Neural cell (in vitro differentiated cells): ENCODE measurements at regions not wholly inside any gene's neighbourhood (a gene's known extent, or its start where the extent isn't known, plus 50 kb on each side); places are given as distances from the start of the nearest gene placed in this dataset.

Experiments
- H2AFZ ChIP-seq: fragments of 200-600, 300-800 bp; sonication (generic), shearing (Covaris generic); 2 replicates; pipeline ENCODE4 v1.6.0; 2014; ENCODE audit warnings: low read depth, mild to moderate bottlenecking, antibody characterized with exemption, low read length, moderate library complexity
- H3F3A ChIP-seq: fragments of 200-600 bp; shearing (Covaris generic); 2 replicates; pipeline ENCODE4 v1.6.1; 2016; ENCODE audit warnings: mild to moderate bottlenecking, moderate library complexity, mixed read lengths, antibody characterized with exemption, low read length; ENCODE audit not compliant: insufficient read depth, poor library complexity, severe bottlenecking
- H3K27ac ChIP-seq: fragments of 200-600, 300-800 bp; sonication (generic), shearing (Covaris generic); 2 replicates; pipeline ENCODE4 v1.5.1; 2014; ENCODE audit warnings: mild to moderate bottlenecking, low read length, moderate library complexity
- H3K27me3 ChIP-seq: fragments of 300-800, 200-600 bp; sonication (generic), shearing (Covaris generic); 2 replicates; pipeline ENCODE4 v1.6.0; 2014; ENCODE audit warnings: mild to moderate bottlenecking, low read depth, low read length, moderate library complexity; ENCODE audit not compliant: insufficient read depth
- H3K36me3 ChIP-seq: fragments of 300-800, 200-600 bp; sonication (generic), shearing (Covaris generic); 2 replicates; pipeline ENCODE4 v1.5.1; 2014; ENCODE audit warnings: mild to moderate bottlenecking, antibody characterized with exemption, low read length, moderate library complexity; ENCODE audit not compliant: insufficient read depth
- H3K4me2 ChIP-seq: fragments of 300-800, 200-600 bp; sonication (generic), shearing (Covaris generic); 2 replicates; pipeline ENCODE4 v1.6.0; 2014; ENCODE audit warnings: mild to moderate bottlenecking, low read length
- H3K4me3 ChIP-seq: fragments of 300-800, 200-600 bp; sonication (generic), shearing (Covaris generic); 2 replicates; pipeline ENCODE4 v1.5.1; 2014; ENCODE audit warnings: mild to moderate bottlenecking, low read length, moderate library complexity
- H3K79me2 ChIP-seq: fragments of 200-600 bp; shearing (Covaris generic); replicated peaks from 2 replicates; pipeline ENCODE4 v1.6.0; 2014; ENCODE audit warnings: mild to moderate bottlenecking, low read length, moderate library complexity; ENCODE audit not compliant: insufficient read depth
- H3K9ac ChIP-seq: fragments of 300-800, 200-600 bp; sonication (generic), shearing (Covaris generic); 2 replicates; pipeline ENCODE4 v1.6.1; 2016; ENCODE audit warnings: mild to moderate bottlenecking, low read length, mixed read lengths
- H3K9me2 ChIP-seq: fragments of 200-600 bp; shearing (Covaris generic); 2 replicates; pipeline ENCODE4 v1.6.1; 2016; ENCODE audit warnings: mild to moderate bottlenecking, low read length, mixed read lengths; ENCODE audit not compliant: insufficient read depth
- H3K9me3 ChIP-seq: fragments of 200-600, 300-800 bp; sonication (generic), shearing (Covaris generic); 2 replicates; pipeline ENCODE4 v1.6.1; 2016; ENCODE audit warnings: mild to moderate bottlenecking, mixed run types, low read length, moderate library complexity, mixed read lengths
- H4K20me1 ChIP-seq: fragments of 200-600 bp; shearing (Covaris generic); 2 replicates; pipeline ENCODE4 v1.6.1; 2016; ENCODE audit warnings: mild to moderate bottlenecking, mixed run types; ENCODE audit not compliant: insufficient read depth
- CTCF ChIP-seq: fragments of 450-650 bp; IDR thresholded peaks from 2 replicates; pipeline ENCODE4 v1.5.1; 2014; ENCODE audit warnings: antibody characterized with exemption, mild to moderate bottlenecking, moderate library complexity; ENCODE audit not compliant: poor library complexity, severe bottlenecking
- EP300 ChIP-seq: fragments of 450-650 bp; conservative IDR thresholded peaks from 2 replicates; pipeline ENCODE4 v1.6.1; 2014; ENCODE audit warnings: antibody characterized with exemption, mild to moderate bottlenecking, moderate library complexity; ENCODE audit not compliant: poor library complexity, severe bottlenecking
- MXI1 ChIP-seq: fragments of 450-650 bp; conservative IDR thresholded peaks from 2 replicates; pipeline ENCODE4 v1.6.1; 2014; ENCODE audit warnings: antibody characterized with exemption, mild to moderate bottlenecking; ENCODE audit not compliant: poor library complexity, severe bottlenecking
- POLR2AphosphoS5 ChIP-seq: IDR thresholded peaks from 2 replicates; pipeline ENCODE4 v1.6.1; 2012
- RAD21 ChIP-seq: fragments of 450-650 bp; conservative IDR thresholded peaks from 2 replicates; pipeline ENCODE4 v1.6.1; 2014; ENCODE audit warnings: antibody characterized with exemption, mild to moderate bottlenecking, moderate library complexity
- REST ChIP-seq: IDR thresholded peaks from 2 replicates; pipeline ENCODE4 v1.6.1; 2012; ENCODE audit warnings: borderline replicate concordance
- SMC3 ChIP-seq: fragments of 450-650 bp; conservative IDR thresholded peaks from 2 replicates; pipeline ENCODE4 v1.6.1; 2014; ENCODE audit warnings: antibody characterized with exemption, mild to moderate bottlenecking, moderate library complexity; ENCODE audit not compliant: poor library complexity
- TAF1 ChIP-seq: IDR thresholded peaks from 2 replicates; pipeline ENCODE4 v1.6.1; 2012; ENCODE audit warnings: low read depth

DNA sequence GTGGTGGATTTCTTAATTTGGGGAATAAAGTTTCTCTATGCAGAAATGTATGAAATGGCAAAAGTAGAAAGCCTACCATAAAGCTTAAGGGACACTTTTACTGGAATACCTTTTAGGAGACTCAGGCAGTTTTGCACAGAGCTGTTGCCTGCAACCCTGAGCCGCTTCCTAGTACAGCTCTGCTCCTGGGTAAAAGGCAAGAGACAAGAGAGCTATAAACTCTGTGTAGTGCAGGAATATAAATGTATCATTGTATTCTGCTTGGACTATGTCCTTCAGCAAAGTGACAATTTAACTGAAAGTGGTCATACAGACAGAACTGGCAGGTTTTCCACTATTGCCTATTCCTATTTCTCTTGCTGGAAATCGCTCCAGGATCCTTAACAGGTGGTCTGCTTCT lies 65.3 kb upstream of the MYOCD start:
- no peaks in the 10 kb centered on the region for H4K20me1 ChIP-seq

DNA sequence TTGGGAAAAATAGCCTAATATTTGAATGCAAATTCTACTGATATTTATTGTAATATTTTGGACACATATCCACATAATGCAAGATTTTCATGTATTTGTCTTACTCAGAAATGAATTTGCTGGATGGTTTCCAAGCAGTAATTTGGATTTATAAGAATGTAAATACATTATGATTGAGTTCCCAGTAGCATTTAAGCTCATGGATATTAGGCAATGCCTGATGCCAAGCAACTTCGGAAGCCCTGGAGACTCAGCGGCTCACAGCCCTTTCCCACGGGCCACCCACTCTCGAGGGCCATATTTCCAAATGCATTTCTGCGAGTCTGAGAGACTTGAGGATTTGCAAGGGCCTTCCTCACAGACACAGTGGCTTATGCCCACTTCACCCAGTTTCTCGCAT lies 62.1 kb upstream of the MYOCD start:
- H3K9ac ChIP-seq = no peak overlapping the region
- H3K9me3 ChIP-seq = no peaks in the 10 kb centered on the region
- H3K9me2 ChIP-seq = no peaks in the 10 kb centered on the region
- H3K27ac ChIP-seq = no peak overlapping the region
- no peaks in the 10 kb centered on the region for H4K20me1 ChIP-seq
- no peaks in the 10 kb centered on the region for H3K79me2 ChIP-seq
- H3F3A ChIP-seq = no peaks in the 10 kb centered on the region
- H3K27me3 ChIP-seq = no peaks in the 10 kb centered on the region
- no peak overlapping the region for H3K4me3 ChIP-seq
- no peak overlapping the region for H3K4me2 ChIP-seq
- H2AFZ ChIP-seq = no peak overlapping the region
- H3K36me3 ChIP-seq = no peaks in the 10 kb centered on the region
- TF ChIP-seq REST = no peak
- no peak for TF ChIP-seq CTCF
- TF ChIP-seq TAF1 = no peak
- TF ChIP-seq MXI1 = no peak
- no peak for TF ChIP-seq POLR2AphosphoS5
- no peak for TF ChIP-seq RAD21
- TF ChIP-seq EP300 = no peak
- no peak for TF ChIP-seq SMC3

More for the DNA sequence above, 65.3 kb upstream of the MYOCD start:
- Histone ChIP-seq H3K4me2 (no peak overlapping the region), H3F3A (no peaks in the 10 kb centered on the region), H3K79me2 (no peaks in the 10 kb centered on the region), H3K27me3 (no peaks in the 10 kb centered on the region), H3K36me3 (no peaks in the 10 kb centered on the region), H3K9me3 (no peaks in the 10 kb centered on the region), H3K9me2 (no peaks in the 10 kb centered on the region), H3K4me3 (no peak overlapping the region), H2AFZ (no peak overlapping the region), H3K27ac (no peak overlapping the region), H3K9ac (no peak overlapping the region)
- TF ChIP-seq SMC3 = no peak
- TF ChIP-seq CTCF = no peak
- no peak for TF ChIP-seq TAF1
- no peak for TF ChIP-seq POLR2AphosphoS5
- no peak for TF ChIP-seq EP300
- TF ChIP-seq REST = no peak
- no peak for TF ChIP-seq RAD21
